ENCODE measurements at regions not wholly inside any gene's neighbourhood (a gene's known extent, or its start where the extent isn't known, plus 50 kb on each side); places are given as distances from the start of the nearest gene placed in this dataset.
"Not testable (repeated sequence)": the region's sequence is repeated elsewhere in the genome, so short reads cannot be mapped to it uniquely, and the experiment has no call there.

GRCh38 chr20:4332121-4332860 is 83.2 kb upstream of the ADRA1D start:
- DNase-seq = no peak

DNA sequence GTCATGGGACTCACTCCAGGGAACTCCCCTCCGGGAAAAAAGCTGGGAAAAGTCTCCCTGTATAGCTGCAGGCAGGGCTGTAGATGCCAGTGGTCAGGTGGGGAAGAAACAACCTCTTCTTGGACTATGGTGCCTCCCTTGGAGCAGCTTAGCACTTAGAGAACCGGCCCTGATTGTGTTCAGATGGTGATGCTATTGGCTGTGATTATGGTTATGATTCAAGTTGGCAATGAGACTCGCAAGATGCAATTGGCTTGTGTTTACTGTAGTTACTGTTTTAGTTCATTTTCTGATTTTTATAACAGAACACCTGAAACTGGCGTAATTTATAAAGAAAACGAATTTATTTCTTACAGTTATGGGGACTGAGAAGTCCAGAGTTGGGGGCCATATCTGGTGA is 80.9 kb upstream of the ADRA1D start:
- no peak for DNase-seq

DNA sequence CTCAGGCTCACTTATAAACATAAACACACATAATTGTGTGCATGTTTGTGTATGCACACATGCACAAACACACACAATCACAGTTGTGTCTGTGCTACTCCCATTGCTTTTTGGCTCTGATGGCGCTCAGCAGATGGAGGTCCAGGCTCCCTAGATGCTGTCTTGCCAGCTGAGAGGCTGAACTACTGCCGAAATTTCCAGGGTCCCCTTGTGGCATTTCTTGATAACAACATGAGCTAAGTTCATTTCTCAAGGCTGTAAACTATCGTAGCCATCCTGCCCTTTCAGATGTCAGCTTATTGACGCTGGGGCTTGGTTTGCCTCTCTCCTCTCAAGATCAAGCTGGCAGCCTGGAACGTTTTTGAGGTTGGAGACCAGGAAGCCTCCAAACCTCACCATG is 80.1 kb upstream of the ADRA1D start:
- DNase-seq = no peak

DNA sequence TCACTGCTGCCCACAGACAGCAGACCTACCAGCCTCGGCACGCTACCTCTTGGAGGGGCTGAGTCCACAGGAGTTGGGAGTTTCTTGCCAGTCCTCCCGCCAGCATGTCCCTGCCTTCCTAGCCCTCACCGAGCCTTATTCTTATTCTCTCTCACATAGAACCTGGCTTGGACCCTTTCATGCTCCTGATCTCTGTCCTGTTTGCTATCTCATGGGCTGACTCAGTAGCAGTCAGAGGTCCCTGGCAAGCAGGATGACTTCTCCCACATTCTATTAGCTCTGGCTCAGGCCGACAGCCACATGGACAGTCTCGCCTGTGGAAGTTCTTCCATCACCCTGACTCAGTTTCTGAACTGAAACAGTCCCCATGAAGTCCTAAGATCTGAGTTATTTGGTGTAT is 79.5 kb upstream of the ADRA1D start:
- DNase-seq = no peak

DNA sequence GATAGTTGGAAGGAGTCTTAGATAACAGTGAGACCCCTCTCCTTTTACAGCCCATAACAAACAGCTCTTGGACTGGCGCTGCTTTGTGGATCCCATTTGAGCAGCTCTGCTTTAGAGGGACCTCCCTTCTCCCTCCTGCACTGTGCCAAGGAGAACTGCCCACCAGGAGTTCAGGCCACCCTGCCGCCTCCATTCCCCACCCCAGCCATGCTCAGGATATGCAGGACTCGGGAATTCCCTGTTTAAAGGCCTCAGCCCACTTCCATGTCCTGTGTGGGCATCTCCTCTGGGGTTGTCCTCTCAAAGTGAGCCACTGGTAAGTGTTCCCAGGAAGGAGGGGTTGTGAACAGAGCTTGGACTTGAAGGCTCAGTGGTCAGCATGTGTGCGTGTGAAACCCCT is 78.9 kb upstream of the ADRA1D start:
- DNase-seq = no peak

DNA sequence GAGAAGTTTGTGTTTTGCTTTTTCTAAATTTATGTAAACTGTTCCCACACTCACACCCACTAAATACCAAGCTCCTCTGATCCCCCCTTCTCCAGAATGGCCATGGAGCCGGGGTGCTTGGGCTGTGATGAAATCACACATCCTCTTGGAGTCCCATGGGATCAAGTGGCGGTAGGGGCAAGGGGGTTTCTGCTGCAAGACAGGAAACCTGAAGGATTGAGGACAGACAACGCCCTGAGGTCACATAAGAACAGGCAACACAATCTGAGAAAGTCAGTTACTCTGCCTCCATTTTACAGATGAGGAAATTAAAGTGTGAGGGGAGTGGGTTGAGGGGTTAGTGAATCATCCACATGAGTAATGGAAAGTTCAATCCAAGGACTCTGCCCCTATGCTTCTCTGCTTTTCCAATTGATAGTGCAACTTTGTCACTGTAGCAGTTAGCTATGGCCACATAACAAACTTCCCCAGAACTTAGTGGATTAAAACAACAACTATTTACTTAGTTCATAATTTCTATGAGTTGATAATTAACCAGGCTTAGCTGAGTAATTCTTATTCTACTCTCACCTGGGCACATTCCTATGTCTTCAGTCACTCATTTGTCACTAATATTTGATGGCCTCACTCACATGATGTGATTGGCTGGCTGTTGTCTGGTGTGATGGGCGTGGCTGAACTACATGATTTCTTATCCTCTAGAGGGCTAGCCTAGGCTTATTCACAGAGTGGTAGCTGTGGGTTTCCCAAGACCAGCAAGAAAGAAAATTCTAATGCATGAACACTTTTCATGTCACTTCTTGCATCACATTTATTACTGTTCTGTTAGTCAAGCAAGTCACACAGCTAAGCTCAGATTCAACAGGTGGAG is 77.3 kb upstream of the ADRA1D start:
- no peak for DNase-seq

GRCh38 chr20:4325548-4326187 is 76.6 kb upstream of the ADRA1D start:
- DNase-seq = no peak

DNA sequence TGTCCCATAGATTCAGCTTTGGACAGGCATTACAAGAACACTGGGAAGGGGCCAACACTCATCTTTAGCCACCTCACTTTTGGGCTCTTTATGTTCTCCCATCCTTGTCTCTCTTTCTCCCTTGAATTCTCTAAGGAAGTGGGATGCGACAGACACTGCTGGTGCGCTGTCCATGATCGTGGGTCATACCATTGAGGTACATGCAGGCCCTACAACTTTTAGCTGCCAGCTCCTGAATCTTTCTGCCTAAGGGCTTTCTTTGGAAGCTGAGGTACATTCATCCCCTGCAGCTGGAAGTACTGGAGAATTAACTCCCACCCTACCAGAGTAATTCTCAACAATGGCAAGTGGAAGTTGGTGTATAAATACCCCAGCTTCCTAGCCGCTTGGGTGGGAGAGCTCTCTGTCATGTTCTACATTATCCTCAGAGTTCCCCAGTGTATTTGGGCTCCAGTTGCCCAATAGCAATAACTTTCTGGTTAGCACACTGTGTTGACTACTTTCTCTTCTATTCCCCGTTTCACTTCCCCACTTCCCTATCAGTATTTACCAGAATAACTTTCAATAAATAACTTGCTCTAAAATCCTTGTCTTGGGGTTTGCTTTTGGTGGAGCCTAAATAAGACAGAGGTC is 75.6 kb upstream of the ADRA1D start:
- no peak for DNase-seq

DNA sequence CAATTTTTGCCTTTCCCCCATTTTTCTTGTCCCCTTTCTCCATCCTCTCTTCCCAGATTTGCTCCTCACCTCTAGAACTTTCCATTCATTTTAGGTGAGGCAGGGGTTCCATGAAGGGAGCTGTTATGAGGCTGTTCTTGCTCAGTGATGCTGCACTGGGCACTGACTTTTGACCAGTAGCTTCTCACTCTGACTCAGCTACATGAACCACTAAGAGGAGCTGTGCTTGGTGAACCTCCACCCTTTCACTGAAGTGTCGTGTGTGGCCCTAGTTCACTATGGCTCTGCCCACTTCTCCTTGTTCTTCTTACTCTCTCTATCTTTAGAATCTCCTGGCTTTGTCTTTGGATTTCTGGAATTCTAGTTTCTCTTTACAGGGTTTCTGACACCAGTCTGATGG is 73.4 kb upstream of the ADRA1D start:
- DNase-seq = no peak

GRCh38 chr20:4320291-4320690 is 71.2 kb upstream of the ADRA1D start:
- no peak for DNase-seq

DNA sequence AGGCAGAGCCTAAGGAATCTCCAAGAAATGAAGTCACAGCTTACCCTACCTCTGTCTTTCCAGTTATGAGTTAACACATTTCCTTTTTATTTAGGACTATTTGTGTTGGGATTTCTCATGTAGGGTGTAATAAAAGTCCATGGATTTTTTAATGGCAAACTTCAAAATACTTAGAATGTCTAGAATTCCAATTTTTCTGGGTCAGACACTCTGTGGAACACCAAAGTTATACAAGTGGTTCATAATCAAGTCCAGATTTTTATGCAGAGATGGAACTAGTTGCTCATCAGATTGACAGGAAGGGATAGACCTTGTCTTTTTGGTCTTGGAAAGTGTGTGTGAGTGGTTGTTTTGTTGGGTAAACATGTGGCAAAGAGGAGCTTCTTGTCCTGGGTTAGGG is 69.8 kb upstream of the ADRA1D start:
- DNase-seq = no peak

GRCh38 chr20:4310616-4311015 is 61.5 kb upstream of the ADRA1D start:
- not testable (repeated sequence) for DNase-seq

- no peak for DNase-seq
Measured at GRCh38 chr20:4306206-4306605, 57.1 kb upstream of the ADRA1D start.

DNA sequence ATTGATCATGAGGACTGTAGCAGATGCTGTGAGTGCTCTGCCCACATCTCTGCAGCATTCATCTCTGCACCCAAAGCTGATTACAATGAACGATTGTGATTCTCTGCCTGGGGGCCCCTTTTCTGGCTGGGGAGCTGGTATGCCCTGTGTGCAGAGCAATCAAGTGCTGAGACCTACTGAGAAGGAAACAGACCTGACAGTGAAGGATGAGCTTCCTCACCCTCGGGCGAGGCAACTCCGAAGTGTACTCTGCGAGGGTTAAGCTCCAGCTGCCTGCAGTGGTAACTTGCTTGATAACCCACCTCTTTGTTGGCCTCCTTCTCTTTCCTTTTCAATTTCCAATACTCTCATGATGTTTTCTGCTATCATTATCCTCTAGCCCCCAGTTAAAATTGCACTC is 56.0 kb upstream of the ADRA1D start:
- DNase-seq = no peak

DNA sequence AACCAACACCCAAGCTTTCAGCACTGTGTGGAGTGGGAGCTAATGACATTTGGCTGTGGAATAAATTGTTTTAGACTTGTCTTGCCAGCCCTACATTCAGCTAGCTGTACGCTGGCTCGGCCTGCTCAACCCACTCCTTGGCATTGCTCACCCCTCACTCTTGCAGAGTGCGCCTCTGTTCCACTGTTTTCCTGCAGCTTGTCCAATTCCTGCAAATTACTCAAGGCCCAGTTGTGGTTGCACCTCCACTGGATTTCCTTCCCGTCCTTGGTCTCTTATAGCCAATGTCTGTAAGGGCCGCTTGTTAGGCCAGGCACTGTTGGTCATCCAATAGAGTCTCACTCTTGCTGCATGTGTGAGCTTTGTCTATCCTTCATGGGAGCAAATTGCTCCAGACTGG is 55.5 kb upstream of the ADRA1D start:
- DNase-seq = no peak

- DNase-seq = no peak
Measured at GRCh38 chr20:4303136-4303535, 54.0 kb upstream of the ADRA1D start.

DNA sequence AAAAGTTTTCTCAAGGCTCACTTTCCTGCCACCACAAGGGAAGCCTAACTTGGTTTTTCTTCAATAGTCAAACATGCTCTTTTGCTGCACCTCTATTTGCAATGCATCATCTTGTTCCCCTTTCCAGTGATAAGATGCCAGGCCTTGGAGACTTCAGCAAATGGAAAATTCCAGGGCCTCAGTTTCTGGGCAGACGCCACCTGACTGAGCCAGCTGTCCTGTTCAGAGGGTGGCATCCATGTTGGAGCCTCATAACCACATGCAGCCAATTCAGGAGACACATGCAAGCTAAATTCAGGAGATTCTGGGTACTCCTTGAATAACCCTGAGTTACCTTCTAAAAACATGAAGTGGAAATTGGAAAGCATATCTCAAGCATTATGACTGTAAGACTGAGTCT is 51.8 kb upstream of the ADRA1D start:
- no peak for DNase-seq

- DNase-seq = no peak
Measured at GRCh38 chr20:4300401-4300800, 51.3 kb upstream of the ADRA1D start.

DNA sequence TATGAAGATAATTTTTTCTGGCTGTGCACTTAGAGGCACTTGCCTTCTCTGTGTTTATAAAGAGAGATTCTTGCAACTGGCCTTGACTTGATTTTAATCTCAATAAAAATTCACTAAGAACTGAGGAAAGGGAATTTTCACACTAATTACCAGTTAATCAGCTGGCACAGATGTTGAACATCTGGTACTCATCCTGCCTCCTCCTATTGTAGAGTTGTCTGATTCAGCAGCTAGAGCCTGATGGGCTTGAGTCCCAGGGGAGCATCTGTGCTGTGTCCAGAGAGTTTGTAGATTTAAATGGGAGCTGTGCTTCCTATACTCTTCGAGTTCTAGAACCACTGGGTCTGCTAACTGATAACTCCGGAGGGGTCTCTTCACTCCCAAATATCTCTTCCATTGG is 50.7 kb upstream of the ADRA1D start:
- DNase-seq = no peak

GRCh38 chr20:4299216-4299615 is 50.1 kb upstream of the ADRA1D start:
- no peak for DNase-seq
